H1 (cell line): ENCODE measurements at regions not wholly inside any gene's neighbourhood (a gene's known extent, or its start where the extent isn't known, plus 50 kb on each side); places are given as distances from the start of the nearest gene placed in this dataset.

Experiments
- ATF3 ChIP-seq: IDR thresholded peaks from 2 replicates; pipeline ENCODE4 v1.6.1; 2011; ENCODE audit warnings: low read depth, mild to moderate bottlenecking, low read length; ENCODE audit not compliant: insufficient read depth
- BCL11A ChIP-seq, 2 experiments: IDR thresholded peaks; one replicate each; pipeline ENCODE4 v1.6.1; 2011; ENCODE audit warnings: low read depth in 2 of 2, low read length in 2 of 2, mild to moderate bottlenecking in 2 of 2
- CHD7 ChIP-seq: fragments of 300-600 bp; sonication (generic); IDR thresholded peaks from 2 replicates; pipeline ENCODE4 v1.7.1; 2012; ENCODE audit warnings: low read length, moderate library complexity, mild to moderate bottlenecking, inconsistent platforms; ENCODE audit not compliant: insufficient replicate concordance
- EGR1 ChIP-seq: IDR thresholded peaks from 2 replicates; pipeline ENCODE4 v1.6.1; 2011; ENCODE audit warnings: low read depth, low read length, borderline replicate concordance
- EZH2 ChIP-seq: fragments of 200-600 bp; sonication (generic); IDR thresholded peaks from 2 replicates; pipeline ENCODE4 v1.7.1; 2012; ENCODE audit warnings: low read depth, mild to moderate bottlenecking, moderate library complexity, low read length, inconsistent platforms; ENCODE audit not compliant: severe bottlenecking
- JUN ChIP-seq: IDR thresholded peaks from 2 replicates; pipeline ENCODE4 v1.6.1; 2011; ENCODE audit warnings: low read depth, mild to moderate bottlenecking, improper control_type of control experiment, low read length
- KDM4A ChIP-seq: IDR thresholded peaks from one replicate; pipeline ENCODE4 v1.7.1; 2012; ENCODE audit warnings: low read depth, mild to moderate bottlenecking, moderate library complexity, low read length, inconsistent platforms; ENCODE audit not compliant: severe bottlenecking
- PHF8 ChIP-seq: fragments of 200-600 bp; sonication (generic); conservative IDR thresholded peaks from 2 replicates; pipeline ENCODE4 v1.7.1; 2012; ENCODE audit warnings: low read depth, mild to moderate bottlenecking, inconsistent platforms, low read length, moderate library complexity
- POU5F1 ChIP-seq: IDR thresholded peaks from 2 replicates; pipeline ENCODE4 v1.6.1; 2011; ENCODE audit warnings: low read depth, mild to moderate bottlenecking, low read length, moderate library complexity
- SRF ChIP-seq: IDR thresholded peaks from 2 replicates; pipeline ENCODE4 v1.6.1; 2011; ENCODE audit warnings: mild to moderate bottlenecking, low read depth, low read length, moderate library complexity
- ZNF274 ChIP-seq: IDR thresholded peaks from 2 replicates; pipeline ENCODE4 v1.7.0; 2012; ENCODE audit warnings: low read length, borderline replicate concordance; ENCODE audit errors: extremely low read depth

GRCh38 chr4:20015636-20016224 lies 236.0 kb upstream of the SLIT2 start (continued):
- TF ChIP-seq CHD7 (no peak), SRF (no peak), EZH2 (no peak), JUN (no peak), ZNF274 (no peak), ATF3 (no peak), EGR1 (no peak), PHF8 (no peak), KDM4A (no peak), POU5F1 (no peak), BCL11A (IDR thresholded peaks at IDR 0.05; ENCODE audit: low read depth in 2 of 2, low read length in 2 of 2) (no peak)
